GM12872 (cell line): ENCODE measurements at regions not wholly inside any gene's neighbourhood (a gene's known extent, or its start where the extent isn't known, plus 50 kb on each side); places are given as distances from the start of the nearest gene placed in this dataset.

Experiments used
- TF ChIP-seq, protein P1 (sequence below): IDR thresholded peaks from 3 replicates; pipeline ENCODE4 v1.5.1; 2011; ENCODE audit warnings: low read depth, mild to moderate bottlenecking, low read length, moderate library complexity; ENCODE audit not compliant: insufficient read depth

DNA sequence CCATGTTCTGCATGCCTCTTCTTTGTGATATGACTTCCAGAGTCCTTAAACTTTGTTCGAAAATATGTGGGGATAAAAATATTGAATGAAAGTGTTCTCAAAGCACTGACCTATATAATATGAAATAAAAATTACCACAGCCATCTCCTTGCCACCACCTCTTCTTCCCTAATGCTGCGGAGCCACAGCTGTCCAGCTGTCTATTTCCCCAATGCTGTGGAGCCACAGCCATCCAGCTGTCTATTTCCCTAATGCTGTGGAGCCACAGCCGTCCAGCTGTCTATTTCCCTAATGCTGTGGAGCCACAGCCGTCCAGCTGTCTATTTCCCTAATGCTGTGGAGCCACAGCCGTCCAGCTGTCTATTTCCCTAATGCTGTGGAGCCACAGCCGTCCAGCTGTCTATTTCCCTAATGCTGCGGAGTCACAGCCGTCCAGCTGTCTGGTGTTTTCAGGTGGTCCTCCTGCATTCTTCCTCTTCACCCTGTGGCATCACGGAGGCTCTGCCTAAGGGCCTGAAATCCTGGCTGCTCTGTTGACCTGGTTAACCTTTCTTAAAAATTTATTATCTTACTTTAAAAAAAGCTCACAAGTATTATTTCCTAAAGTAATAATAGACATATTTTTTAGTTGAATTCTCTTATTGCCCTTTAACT lies 266.1 kb upstream of the MEX3C start:
- TF ChIP-seq, protein P1, sequence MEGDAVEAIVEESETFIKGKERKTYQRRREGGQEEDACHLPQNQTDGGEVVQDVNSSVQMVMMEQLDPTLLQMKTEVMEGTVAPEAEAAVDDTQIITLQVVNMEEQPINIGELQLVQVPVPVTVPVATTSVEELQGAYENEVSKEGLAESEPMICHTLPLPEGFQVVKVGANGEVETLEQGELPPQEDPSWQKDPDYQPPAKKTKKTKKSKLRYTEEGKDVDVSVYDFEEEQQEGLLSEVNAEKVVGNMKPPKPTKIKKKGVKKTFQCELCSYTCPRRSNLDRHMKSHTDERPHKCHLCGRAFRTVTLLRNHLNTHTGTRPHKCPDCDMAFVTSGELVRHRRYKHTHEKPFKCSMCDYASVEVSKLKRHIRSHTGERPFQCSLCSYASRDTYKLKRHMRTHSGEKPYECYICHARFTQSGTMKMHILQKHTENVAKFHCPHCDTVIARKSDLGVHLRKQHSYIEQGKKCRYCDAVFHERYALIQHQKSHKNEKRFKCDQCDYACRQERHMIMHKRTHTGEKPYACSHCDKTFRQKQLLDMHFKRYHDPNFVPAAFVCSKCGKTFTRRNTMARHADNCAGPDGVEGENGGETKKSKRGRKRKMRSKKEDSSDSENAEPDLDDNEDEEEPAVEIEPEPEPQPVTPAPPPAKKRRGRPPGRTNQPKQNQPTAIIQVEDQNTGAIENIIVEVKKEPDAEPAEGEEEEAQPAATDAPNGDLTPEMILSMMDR = no peak

DNA sequence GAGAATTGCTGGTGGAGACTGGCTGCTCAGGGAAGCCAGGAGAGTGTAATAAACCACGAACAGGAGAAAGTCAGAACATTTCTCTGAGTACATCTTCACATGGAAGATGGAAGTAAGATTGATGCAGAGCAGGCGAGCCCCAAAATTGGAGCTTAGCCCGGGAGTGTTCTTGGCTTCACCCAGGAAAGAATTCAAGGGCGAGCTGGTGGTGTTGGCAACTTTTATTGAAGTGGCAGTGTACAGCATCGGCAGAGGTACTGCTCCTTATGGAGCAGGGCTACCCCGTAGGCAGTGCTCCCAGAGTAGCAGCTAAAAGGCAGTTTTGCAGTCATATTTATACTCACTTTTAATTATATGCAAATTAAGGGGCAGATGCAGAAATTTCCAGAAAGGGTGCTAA lies 281.4 kb upstream of the MEX3C start:
- TF ChIP-seq, protein P1 = no peak

DNA sequence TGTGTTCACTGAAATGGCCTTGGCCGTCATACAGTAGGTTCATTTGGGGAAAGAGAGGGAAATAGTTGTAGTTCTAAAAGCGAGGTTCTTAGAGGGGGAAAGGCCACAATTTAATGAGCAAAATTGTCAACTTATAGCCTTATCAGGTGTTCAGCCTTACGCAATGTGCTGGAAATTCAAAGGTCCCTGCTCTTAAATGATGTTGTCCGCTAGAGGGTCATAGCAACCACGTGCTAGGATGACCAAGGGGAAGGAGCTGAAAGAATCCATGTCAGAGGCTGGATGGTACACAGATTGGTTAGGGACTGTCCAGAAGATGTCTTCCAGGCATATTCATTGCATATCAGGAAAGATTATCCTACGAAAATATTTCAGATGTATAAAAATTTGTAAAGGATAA lies 282.3 kb upstream of the MEX3C start:
- TF ChIP-seq, protein P1 = no peak

DNA sequence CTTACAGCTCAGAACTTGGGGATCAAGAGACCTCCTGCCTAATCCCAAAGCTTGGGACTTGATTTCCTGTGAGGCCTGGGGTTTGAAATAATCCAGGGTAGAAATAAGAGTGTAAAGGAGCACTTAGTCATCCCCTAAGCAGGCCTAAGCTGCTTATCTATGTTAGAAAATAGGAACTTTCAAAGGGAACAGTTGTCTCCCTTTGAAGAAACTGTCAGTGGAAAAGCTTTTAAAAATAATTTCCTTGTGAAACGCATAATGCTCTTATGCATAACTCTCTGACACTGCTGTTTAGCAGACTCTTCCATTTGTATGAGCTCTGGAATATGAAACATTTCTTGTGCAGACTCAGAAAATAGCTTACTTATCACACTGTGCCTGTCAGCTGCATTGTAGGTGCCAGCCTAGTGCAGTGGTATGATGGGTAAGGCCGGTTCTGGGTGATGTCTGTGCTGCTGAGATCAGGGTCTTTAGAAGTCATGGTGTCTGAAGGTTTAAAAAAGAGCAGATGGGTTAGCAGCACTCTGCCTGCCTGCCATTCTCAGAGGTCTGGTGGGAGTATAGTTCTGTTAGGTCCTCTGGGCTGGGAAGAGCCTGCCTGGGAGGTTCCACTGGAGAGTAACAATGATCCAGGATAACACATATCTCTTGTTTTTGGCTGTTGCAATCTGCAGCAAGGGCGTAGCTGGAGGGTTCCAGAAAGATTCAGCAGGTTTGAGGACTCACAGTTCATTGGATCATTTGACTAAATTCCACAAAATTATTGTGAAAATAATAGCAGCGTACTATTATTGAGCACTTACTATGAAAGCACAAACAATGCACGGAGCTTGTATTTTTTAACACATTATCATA lies 283.2 kb upstream of the MEX3C start:
- TF ChIP-seq, protein P1 = no peak

DNA sequence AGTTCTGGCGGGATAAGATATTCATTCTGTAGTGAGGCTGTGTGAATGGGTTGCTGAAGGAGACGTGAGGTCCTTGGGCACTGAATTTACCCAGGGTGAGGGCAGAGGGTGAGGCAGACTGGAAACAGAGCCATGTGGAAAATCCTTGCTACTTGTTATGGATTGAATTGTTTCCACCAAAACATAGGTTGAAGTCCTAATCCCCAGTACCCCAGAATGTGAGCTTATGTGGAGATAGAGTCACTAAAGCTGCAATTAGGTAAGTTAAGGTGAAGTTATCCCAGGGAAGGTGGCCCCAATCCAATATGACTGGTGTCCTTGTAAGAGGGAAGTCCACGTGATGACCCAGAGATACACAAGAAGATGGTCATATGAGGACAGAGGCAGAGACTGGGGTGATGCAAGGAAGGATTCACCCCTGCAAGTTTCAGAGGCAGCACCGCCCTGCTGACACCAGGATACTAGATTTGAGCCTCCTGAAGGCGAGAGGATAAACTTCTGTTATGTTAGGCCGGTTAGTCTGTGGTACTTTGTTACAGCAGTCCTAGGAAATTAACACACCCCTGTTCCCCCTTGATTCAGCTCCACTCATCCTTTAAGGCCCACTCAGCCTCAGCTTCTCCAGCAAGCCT lies 289.4 kb upstream of the MEX3C start:
- TF ChIP-seq, protein P1 = no peak

DNA sequence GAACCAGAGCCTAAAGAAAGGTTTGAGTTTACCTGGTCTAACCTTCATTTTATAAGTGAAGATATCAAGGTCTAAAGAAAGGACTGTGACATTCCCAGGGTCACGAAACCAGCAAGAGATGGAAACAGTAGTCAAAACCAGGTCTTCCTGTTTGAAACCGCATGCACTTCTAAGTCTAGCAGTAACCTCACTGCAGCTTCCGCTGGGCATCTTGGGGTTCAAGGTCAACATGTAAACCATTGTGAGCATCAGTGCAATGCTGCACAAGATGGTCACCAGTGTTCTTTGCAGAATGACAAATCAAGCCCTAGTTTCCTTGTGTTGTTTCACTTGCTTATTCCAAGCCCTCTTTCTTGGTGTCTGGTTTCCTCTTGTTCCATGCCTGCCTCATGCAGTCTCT lies 292.9 kb upstream of the MEX3C start:
- TF ChIP-seq, protein P1 = no peak

DNA sequence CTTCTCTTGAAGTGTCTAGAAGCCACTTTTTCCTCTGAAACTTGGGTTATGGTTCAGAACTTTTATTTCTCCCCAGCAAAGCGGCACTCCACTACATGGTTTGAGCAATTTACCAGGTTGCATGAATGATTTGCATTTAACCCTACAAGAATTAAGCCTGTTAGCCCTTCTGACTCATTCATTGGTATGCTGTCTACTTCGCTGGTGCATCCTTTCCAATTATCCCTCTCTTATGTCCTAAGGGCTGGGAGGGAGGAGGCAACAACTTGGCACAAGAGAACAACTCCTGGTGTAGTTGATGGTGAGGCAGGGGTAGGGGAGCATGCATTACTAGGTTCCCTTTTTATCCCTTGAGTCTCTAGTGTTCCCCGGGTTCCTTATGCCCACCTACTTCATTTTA lies 293.4 kb upstream of the MEX3C start:
- TF ChIP-seq, protein P1 = no peak
